NCI-H1105 (cell line): ENCODE measurements at regions not wholly inside any gene's neighbourhood (a gene's known extent, or its start where the extent isn't known, plus 50 kb on each side); places are given as distances from the start of the nearest gene placed in this dataset.
"Not testable (repeated sequence)": the region's sequence is repeated elsewhere in the genome, so short reads cannot be mapped to it uniquely, and the experiment has no call there.

Experiments used
- DNase-seq: peaks from one replicate; lab custom pipeline; 2025; lab: John Stamatoyannopoulos, UW

DNA sequence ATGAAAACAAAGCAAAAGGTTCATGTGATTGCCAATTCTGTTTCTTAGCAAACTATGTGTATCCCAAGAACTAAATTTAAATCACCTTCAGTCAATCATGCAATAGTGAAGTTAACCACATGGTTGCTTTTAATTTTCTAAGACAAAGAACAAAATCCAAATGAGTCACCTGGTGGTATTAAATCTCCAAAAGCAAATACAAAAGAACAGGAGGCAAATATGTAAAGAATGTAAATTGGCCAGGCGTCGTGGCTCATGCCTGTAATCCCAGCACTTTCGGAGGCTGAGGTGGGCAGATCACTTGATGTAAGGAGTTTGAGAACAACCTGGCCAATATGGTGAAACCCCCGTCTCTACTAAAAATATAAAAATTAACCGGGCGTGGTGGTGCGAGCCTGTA is 54.2 kb upstream of the PIK3R4 start:
- no peak for DNase-seq

DNA sequence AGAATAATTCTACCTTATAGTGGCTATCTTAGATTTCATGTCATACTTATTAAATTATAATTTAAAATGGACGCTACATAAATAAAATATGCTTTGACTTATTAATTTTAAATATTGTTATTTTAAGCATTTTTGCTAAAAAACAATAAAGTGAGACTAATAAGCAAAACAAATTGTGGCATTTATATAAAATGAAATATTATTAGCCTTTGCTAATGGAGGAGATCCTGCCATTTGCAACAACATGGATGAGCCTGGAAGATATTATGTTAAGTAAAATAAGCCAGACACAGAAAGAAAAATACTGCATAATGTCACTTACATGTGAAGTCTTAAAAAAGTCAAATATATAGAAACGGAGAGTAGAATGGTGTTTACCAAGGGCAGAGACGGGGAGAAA is 54.8 kb upstream of the PIK3R4 start:
- DNase-seq: no peak

DNA sequence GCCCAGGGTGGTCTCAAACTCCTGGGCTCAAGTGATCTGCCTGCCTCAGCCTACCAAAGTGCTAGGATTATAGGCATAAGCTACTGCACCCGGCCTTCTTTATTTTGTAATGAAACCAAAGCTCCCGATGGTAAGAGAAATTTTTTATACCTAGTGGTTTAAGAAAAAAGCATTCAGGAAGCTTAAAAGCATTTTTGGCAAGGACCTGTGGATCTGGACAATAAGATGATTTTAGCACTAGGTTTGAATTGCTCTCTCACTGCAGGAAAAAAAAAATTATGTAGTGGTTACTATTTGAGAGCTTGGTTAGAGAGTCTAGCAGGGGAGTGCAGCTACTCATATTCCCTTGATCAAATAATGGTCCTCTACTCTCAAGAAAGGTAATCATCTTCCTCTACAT is 64.9 kb upstream of the PIK3R4 start:
- DNase-seq: peak; percentile 59

DNA sequence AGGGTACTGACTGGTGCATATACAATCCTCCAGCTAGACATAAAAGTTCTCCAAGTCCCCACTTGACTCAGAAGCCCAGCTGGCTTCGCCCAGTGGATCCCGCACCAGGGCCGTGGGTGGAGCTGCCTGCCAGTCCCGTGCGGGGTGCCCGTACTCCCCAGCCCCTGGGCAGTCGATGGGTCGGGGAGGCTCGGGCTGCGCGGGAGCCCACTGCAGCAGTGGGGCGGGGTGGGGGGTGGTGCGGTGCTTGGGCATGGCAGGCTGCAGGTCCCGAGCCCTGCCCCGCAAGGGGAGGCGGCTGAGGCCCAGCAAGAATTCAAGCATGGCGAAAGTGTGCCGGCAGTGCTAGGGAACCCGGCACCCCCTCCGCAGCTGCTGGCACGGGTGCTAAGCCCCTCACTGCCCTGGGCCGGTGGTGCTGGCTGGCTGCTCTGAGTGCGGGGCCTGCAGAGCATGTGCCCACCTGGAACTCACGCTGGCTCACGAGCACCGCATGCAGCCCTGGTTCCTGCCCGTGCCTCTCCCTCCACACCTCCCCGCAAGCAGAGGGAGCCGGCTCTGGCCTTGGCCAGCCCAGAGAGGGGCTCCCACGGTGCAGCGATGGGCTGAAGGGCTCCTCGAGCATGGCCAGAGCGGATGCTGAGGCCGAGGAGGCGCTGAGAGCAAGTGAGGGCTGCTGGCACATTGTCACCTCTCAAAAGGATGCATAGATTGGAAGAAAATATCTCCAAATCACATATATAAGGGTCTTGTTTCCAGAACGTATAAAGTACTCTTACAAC is 68.3 kb upstream of the PIK3R4 start:
- DNase-seq: no peak

DNA sequence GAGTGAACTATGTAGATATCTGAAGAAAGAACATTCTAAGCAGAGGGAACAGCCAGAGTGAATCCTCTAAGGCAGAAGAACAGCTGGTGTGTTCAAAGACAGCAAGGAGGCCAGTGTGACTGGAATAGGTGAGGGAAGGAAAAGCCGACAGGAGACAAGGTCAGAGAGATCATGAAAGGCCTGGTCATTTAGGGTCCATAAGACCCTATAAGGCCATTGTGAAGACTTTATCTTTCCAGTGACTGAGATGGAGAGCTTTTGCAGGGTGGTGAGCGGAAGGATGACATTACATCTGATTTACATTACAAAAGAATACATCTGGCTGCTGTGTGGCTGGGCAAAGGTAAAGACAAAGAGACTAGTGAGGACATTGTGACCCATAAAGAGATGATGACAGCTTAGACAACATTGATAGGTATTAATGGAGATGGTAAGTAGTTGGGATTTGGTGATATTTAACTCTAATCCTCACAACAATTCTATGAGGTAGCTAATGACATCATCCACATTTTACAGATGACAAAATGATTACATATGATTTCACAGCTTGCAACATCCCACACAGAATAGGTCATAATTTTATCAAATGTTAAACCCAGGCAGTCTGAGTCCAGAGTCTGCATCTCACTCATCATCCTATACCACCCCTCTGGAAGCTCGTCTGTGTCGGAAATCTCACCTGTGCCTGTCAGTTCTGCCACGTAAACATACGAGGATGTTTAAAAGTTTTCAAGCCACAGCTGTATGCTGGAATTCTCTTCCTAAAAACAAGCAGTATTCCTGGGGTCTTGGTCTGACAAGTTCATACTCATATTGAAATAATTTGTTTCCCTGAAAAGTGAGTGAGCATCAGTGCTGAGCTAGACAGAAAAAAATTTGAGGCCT is 70.2 kb upstream of the PIK3R4 start:
- DNase-seq: no peak

DNA sequence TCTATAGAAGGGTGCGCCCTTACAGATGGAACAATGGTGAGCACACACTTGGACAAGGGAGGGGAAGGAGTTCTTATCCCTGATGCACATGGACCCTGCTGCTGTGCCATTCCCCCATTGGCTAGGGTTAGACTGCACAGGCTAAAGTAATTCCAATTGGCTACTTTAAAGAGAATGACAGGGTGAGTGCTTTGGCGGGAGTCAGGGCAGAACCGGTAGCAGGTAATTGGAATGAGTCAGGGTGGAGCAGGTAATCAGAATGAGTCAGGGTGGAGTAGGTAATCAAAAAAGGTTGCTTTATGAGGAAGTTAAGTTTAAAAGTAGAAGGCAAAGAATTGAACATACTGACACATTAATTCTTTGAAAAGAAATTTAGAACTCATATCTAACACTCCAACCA is 71.4 kb upstream of the PIK3R4 start:
- not testable (repeated sequence) for DNase-seq

DNA sequence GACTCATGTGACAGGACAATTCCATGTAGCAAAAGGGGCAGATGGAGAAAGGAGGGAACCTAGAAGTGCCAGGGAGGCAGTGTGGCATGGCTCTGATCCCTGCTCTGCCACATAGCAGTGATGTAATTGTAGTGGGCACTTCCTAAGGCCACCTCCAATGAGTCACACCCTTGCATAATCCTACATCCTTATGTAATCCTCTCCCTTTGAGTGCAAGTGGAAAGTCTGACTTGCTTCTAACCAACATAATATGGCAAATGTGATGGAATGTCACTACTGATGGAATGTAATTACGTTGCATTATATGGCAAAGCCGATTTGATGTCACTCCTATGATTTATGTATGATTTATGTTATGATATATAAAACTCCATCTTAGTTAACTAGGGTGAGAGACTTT is 72.9 kb upstream of the ATP2C1 start:
- no peak for DNase-seq

DNA sequence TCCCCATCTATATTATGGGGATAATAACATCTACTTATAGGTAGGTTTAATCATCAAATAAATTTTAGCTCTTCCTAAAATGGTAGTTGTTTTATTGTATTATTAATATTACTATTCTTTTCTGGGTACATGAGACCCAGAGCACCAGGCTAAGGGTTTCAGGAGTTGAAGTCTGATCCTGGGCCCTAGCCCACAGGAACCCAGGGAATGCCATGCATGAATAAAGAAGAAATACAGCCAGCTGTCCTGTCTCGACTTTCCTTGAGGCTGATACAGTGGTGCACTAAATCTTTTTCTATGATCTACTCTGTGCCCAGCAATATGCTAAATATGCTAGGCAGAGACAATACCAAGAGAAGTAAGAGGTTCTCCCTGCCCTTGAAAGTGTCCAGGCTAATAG is 72.1 kb upstream of the ATP2C1 start:
- DNase-seq: no peak

DNA sequence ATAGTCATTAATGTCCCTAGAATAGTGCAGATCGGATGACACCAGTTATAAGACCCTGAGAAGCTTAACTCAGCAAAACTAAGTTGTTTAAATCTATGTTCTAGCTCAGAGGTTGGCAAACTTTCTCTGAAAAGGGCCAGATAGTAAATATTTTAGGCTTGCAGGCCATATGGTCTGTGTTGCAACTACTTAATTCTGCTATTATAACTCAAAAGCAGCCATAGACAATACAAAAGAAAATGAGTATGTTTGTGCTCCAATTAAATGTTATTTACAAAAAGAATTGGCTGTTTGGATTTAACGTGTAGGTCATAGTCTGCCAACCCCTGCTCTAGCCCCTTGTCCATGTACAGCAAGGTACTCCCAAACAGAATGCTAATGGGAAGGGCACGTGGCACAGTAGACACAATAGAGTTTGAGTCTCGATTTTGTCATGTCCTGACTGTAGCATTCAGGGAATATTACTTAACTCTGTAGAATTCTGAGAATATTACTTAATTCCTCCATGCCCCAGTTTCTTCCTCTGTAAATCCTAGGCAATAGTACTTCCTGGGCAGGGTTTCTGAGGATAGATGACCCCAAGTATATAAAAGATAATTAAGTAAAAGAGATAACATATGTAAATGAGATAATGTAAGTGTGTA is 70.5 kb upstream of the ATP2C1 start:
- DNase-seq: no peak

DNA sequence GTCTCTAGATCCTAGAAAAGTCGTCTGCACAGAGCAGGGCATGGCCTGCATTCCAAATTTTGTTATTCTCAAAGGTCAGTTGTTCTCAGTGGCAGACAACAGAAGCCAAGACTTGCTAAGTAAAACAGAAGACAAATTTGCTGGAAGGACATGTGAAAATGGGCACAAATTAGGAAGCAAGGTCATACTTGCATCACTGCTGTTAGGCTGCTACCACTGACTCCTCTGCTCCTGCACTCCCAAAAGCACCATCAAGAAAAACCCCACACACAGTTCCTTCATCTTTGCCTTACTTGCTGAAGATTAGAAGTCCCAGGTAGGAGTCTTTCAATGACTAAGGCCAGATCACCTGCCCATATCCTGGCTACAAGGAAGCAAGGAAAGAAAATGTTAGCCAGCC is 69.9 kb upstream of the ATP2C1 start:
- no peak for DNase-seq

- no peak for DNase-seq
These were observed 68.1 kb upstream of the ATP2C1 start for GRCh38 chr3:130825762-130826299.

DNA sequence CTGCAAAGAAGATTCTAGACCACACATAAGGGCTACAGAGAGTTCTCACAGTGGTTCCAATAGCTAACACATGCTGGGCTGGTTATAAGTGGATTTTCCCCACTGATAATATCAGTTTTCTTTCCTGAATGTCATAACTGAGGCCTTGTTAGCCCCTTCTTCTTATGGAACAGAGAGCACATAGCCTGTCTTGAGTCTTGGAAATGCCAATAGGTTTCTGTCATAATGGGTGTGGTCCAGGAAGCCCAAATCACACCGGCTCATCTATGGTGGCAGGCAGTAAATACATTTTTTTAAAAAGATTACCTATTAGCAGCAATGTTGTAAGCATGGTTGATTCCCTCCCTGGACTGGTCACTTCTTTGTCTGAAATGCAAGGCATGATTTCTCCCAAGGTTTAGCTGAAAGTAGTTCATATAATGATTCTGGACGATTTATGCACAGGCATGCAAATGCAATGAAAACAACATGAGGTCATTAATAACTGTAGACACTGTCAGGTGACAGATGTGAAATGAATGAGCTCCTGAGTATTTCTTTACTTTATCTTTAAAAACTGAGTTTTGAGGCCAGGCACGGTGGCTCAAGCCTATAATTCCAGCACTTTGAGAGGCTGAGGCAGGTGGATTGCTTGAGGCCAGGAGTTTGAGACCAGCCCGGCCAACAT is 67.2 kb upstream of the ATP2C1 start:
- no peak for DNase-seq

DNA sequence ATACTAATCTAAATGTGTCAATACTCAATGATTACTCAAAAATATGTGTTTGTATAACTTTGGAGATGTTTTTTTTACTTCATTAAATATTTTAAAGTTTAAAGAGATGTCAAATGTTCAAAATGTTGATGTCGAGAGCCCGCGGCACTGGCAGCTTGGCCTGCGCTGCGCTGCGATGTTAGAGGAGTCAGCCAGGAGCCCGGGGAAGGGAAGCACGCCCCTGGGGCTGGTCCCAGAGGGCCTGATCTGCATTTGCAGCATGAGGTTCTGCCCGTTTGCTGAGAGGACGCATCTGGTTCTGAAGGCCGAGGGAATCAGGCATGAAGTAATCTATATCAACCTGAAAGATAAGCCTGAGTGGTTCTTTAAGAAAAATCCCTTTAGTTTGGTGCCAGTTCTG is 66.4 kb upstream of the ATP2C1 start:
- no peak for DNase-seq

DNA sequence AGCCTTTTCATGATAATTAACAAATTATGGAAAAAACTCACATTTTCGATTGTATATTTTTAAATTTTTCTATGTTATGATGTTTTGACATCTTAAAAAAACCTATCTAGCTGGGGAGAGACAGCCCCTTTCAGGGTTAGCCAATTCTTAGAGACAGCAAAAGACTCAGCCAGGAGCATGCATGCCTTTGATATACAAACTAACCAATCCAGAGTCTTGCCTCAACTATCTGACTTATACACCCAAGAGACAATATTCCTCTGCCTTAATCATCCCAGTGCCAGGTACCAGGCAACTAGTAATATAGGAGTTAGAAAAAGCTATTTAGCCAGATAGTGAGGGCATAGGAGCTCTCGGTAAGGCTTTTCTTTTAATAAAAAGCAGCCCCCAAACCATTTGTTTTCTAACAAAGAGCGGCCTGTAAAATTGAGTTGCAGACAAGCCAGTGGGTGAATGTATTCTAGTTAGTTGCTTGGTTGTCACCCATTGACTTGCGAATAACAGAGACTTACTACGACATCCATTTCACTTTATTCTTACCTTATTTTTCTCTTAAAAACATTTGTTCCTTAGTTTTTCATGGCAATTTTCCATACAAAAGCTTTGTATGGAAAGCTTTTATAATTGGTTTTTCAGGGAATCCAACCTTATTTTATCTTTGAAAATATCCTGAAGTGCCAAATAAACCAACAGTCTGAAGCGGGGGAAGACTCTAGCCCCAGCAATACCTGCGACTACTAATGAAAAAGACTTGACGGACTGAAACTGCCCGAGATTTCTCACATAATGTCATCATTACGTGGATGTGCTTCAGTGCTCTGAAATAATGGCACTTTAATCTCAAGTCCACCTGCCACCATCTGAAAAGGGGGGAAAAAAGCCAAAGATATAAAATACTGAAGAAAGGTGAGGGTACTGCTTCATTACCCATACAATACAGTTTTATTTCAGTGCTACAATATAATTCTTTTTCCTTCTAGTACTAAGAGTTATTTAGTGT is 64.6 kb upstream of the ATP2C1 start:
- DNase-seq: peak; percentile 82

DNA sequence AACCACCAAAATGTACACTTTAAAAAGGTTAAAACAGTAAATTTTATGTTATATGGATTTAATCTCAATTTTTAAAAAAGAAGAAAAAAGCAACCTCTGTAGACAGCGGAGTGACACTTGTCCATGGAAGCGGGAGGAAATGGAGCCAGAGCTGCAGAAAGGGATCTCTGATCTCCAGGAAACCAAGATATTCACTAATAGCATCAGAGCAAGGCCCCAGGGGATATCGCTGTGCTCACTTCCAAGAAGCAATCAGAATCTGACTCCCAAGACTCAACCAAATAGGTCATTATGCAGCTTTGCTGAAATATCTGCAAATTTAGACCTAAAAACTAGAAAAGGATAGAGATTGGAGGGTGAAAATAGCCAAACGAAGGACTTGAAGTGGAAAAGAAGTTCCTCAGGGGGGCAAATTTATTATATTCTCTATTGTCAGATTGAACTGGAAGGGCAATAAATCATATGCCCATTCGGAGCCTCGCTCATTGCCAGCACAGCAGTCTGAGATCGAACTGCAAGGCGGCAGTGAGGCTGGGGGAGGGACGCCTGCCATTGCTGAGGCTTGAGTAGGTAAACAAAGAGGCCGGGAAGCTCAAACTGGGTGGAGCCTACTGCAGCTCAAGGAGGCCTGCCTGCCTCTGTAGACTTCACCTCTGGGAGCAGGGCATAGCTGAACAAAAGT is 62.0 kb upstream of the ATP2C1 start:
- DNase-seq: no peak

DNA sequence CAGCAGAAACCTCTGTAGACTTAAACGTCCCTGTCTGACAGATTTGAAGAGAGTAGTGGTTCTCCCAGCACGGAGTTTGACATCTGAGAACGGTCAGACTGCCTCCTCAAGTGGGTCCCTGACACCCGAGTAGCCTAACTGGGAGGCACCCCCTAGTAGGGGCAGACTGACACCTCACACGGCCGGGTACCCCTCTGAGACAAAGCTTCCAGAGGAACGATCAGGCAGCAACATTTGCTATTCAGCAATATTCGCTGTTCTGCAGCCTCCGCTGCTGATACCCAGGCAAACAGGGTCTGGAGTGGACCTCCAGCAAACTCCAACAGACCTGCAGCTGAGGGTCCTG is 61.5 kb upstream of the ATP2C1 start:
- DNase-seq: not testable (repeated sequence)

DNA sequence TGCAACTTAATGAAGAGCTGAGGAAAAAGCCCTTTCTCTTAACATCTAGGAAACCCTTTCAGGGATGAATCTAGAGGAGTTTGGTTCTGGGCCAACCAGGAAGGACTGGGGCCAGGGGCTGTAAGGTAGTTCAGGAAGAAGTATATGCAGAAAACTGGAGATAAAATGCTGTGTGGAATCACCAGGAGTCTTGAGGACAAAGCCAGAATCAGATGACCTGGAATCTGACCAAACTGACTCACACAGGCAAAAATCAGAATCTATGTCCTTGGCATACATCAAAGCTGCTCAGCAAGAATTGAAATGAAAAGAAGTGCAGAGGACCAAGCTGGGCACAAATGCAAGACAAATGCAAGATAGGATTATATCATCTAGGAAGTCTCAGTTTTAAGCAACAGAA is 59.4 kb upstream of the ATP2C1 start:
- no peak for DNase-seq

GRCh38 chr3:130835483-130835882 is 58.4 kb upstream of the ATP2C1 start:
- DNase-seq: no peak

GRCh38 chr3:130838898-130839600 is 54.8 kb upstream of the ATP2C1 start:
- DNase-seq: no peak

- peak; percentile 98 for DNase-seq
These were observed 54.1 kb upstream of the ATP2C1 start for GRCh38 chr3:130839813-130840212.
